Endothelial cell of umbilical vein (primary cell): ENCODE measurements at regions not wholly inside any gene's neighbourhood (a gene's known extent, or its start where the extent isn't known, plus 50 kb on each side); places are given as distances from the start of the nearest gene placed in this dataset.

Source experiments
- BruUV-seq: library from RNA; stranded (reverse); fragments of 400-500 nt; replicated peaks from 2 replicates; lab custom pipeline; 2021; lab: Mats Ljungman, UMichigan
- CTCF ChIA-PET: fragments of 300-600, 350-600 bp; sonication (Branson Sonifier 250); formaldehyde crosslinking; loops from one replicate; lab custom pipeline; 2021; ENCODE audit warnings: antibody characterized with exemption, inconsistent platforms; lab: Charles Lee
- POLR2A ChIA-PET: fragments of 300-600, 350-600 bp; sonication (Branson Sonifier 250); formaldehyde crosslinking; loops from one replicate; lab custom pipeline; 2021; ENCODE audit warnings: antibody characterized with exemption, inconsistent platforms; lab: Charles Lee
- DNase-seq: peaks from one replicate; pipeline ENCODE4 v3.0.0-alpha.2; 2011; ENCODE audit warnings: low read depth, low spot score
- FAIRE-seq: peaks from 2 replicates; lab custom pipeline; 2011; peaks lifted over from hg19 to GRCh38; lab: Jason Lieb, UNC
- H2AFZ ChIP-seq: 2 replicates; pipeline ENCODE4 v1.6.0; 2012; ENCODE audit warnings: low read depth, low read length, control low read depth, inconsistent platforms
- H3K27ac ChIP-seq: 2 replicates; pipeline ENCODE4 v1.5.1; 2011; ENCODE audit warnings: low read depth, mild to moderate bottlenecking, control low read depth, low read length, moderate library complexity; ENCODE audit not compliant: insufficient read depth
- H3K27me3 ChIP-seq, 2 experiments: 2 replicates each; pipeline versions ENCODE4 v1.6.0 to v1.6.1; 2011; ENCODE audit warnings: low read length in 2 of 2, mixed read lengths in 1 of 2; ENCODE audit not compliant: control insufficient read depth in 2 of 2, insufficient read depth in 2 of 2
- H3K36me3 ChIP-seq, 2 experiments: 2 replicates in 1 of 2; 3 replicates in 1 of 2; pipeline ENCODE4 v1.5.1; 2011; ENCODE audit warnings: low read length in 2 of 2, mild to moderate bottlenecking in 1 of 2, moderate library complexity in 1 of 2; ENCODE audit not compliant: control insufficient read depth in 2 of 2, insufficient read depth in 2 of 2; ENCODE audit errors: extremely low read depth in 1 of 2
- H3K4me1 ChIP-seq: 3 replicates; pipeline ENCODE4 v1.5.1; 2011; ENCODE audit warnings: mild to moderate bottlenecking, low read length; ENCODE audit not compliant: control insufficient read depth, insufficient read depth; ENCODE audit errors: extremely low read depth
- H3K4me2 ChIP-seq: 2 replicates; pipeline ENCODE4 v1.6.1; 2011; ENCODE audit warnings: low read length, control low read depth, mixed read lengths; ENCODE audit not compliant: insufficient read depth
- H3K4me3 ChIP-seq, 3 experiments: fragments of 200-600 bp in 1 of 3; sonication (generic), shearing (Covaris generic) in 1 of 3; replicated peaks in 1 of 3; 2 replicates each; pipeline ENCODE4 v1.5.1; 2011 to 2016; ENCODE audit warnings: control low read depth in 3 of 3, low read length in 3 of 3, mild to moderate bottlenecking in 2 of 3, inconsistent platforms in 1 of 3, low read depth in 1 of 3, moderate library complexity in 1 of 3; ENCODE audit not compliant: insufficient read depth in 1 of 3
- H3K79me2 ChIP-seq: 2 replicates; pipeline ENCODE4 v1.6.0; 2012; ENCODE audit warnings: low read length, inconsistent platforms; ENCODE audit not compliant: control insufficient read depth, insufficient read depth
- H3K9ac ChIP-seq: replicated peaks from 2 replicates; pipeline ENCODE3; 2011; ENCODE audit warnings: low read length, control low read depth; ENCODE audit not compliant: insufficient read depth; ENCODE audit errors: extremely low read depth
- H3K9me1 ChIP-seq: replicated peaks from 3 replicates; pipeline ENCODE4 v1.6.0; 2011; ENCODE audit warnings: mild to moderate bottlenecking, low read length; ENCODE audit not compliant: control insufficient read depth, insufficient read depth; ENCODE audit errors: extremely low read depth
- H3K9me3 ChIP-seq: replicated peaks from 2 replicates; pipeline ENCODE4 v1.5.1; 2012; ENCODE audit warnings: low read length, inconsistent platforms; ENCODE audit not compliant: control insufficient read depth, insufficient read depth
- H4K20me1 ChIP-seq: replicated peaks from 2 replicates; pipeline ENCODE3; 2011; ENCODE audit warnings: mild to moderate bottlenecking, low read length; ENCODE audit not compliant: control insufficient read depth, insufficient read depth; ENCODE audit errors: extremely low read depth
- EZH2 ChIP-seq: IDR thresholded peaks from 2 replicates; pipeline ENCODE4 v1.6.1; 2012; ENCODE audit warnings: borderline replicate concordance, low read depth, mild to moderate bottlenecking, moderate library complexity, low read length, inconsistent platforms; ENCODE audit not compliant: severe bottlenecking
- FOS ChIP-seq: IDR thresholded peaks from 2 replicates; pipeline ENCODE4 v1.6.1; 2011; ENCODE audit warnings: mild to moderate bottlenecking, low read length, moderate library complexity, borderline replicate concordance; ENCODE audit not compliant: insufficient read depth
- GATA2 ChIP-seq: IDR thresholded peaks from 2 replicates; pipeline ENCODE4 v1.7.0; 2011; ENCODE audit warnings: low read depth, mild to moderate bottlenecking, moderate library complexity, mixed read lengths, low read length; ENCODE audit not compliant: insufficient read length, insufficient read depth
- JUN ChIP-seq: IDR thresholded peaks from 2 replicates; pipeline ENCODE4 v1.6.1; 2011; ENCODE audit warnings: borderline replicate concordance, low read depth; ENCODE audit not compliant: insufficient read length, insufficient read depth
- MAX ChIP-seq: IDR thresholded peaks from 2 replicates; pipeline ENCODE4 v1.6.1; 2011; ENCODE audit not compliant: insufficient read depth, insufficient read length
- MYC ChIP-seq: IDR thresholded peaks from one replicate; pipeline ENCODE4 v1.6.1; 2011; ENCODE audit warnings: mild to moderate bottlenecking, low read depth, low read length
- POLR2A ChIP-seq: IDR thresholded peaks from 2 replicates; pipeline ENCODE4 v1.6.1; 2012; ENCODE audit warnings: low read depth, mild to moderate bottlenecking, control low read depth, low read length
- POLR2AphosphoS5 ChIP-seq: IDR thresholded peaks from 2 replicates; pipeline ENCODE4 v1.6.1; 2012; ENCODE audit warnings: low read depth, mild to moderate bottlenecking, control low read depth, low read length, moderate library complexity; ENCODE audit not compliant: insufficient read depth
- dilution Hi-C: fragments of 300-500 bp; cut with MboI; formaldehyde crosslinking; loops from one replicate; pipeline ENCODE4 v1.15.0; 2019; ENCODE audit warnings: low sequenced_read_pairs; ENCODE audit not compliant: extremely low pct_ligation_motif_present
- intact Hi-C: fragments of 100-400 bp; cut with micrococcal nuclease; formaldehyde crosslinking; loops from one replicate; pipeline ENCODE4 v1.10.0; 2022
- TF ChIP-seq, protein P1 (sequence below), 2 donors: IDR thresholded peaks; 1 replicate in 1 of 2; 2 replicates in 1 of 2; pipeline ENCODE4 v1.5.1; 2011; ENCODE audit warnings: low read length in 2 of 2, mild to moderate bottlenecking in 2 of 2, moderate library complexity in 2 of 2, control low read depth in 1 of 2, inconsistent platforms in 1 of 2, low read depth in 1 of 2; ENCODE audit not compliant: insufficient read depth in 1 of 2; ENCODE audit errors: extremely low read depth in 1 of 2

GRCh38 chr13:44267980-44268379 lies 105.6 kb upstream of the SERP2 start:
- Histone ChIP-seq H4K20me1 (no peaks in the 10 kb centered on the region), H3K79me2 (no peaks in the 10 kb centered on the region), H3K27ac (no peak overlapping the region), H3K27me3 (peaks cover 0 to 8% of the 10 kb centered on the region in 2 experiments), H3K36me3 (no peaks in the 10 kb centered on the region), H2AFZ (no peak overlapping the region), H3K4me2 (no peak overlapping the region), H3K9me3 (no peaks in the 10 kb centered on the region), H3K4me3 (no peak overlapping the region), H3K9ac (no peak overlapping the region), H3K4me1 (no peaks in the 10 kb centered on the region), H3K9me1 (no peaks in the 10 kb centered on the region)
- DNase-seq (no peak), FAIRE-seq (no peak)
- TF ChIP-seq MAX: no peak
- TF ChIP-seq, protein P1, sequence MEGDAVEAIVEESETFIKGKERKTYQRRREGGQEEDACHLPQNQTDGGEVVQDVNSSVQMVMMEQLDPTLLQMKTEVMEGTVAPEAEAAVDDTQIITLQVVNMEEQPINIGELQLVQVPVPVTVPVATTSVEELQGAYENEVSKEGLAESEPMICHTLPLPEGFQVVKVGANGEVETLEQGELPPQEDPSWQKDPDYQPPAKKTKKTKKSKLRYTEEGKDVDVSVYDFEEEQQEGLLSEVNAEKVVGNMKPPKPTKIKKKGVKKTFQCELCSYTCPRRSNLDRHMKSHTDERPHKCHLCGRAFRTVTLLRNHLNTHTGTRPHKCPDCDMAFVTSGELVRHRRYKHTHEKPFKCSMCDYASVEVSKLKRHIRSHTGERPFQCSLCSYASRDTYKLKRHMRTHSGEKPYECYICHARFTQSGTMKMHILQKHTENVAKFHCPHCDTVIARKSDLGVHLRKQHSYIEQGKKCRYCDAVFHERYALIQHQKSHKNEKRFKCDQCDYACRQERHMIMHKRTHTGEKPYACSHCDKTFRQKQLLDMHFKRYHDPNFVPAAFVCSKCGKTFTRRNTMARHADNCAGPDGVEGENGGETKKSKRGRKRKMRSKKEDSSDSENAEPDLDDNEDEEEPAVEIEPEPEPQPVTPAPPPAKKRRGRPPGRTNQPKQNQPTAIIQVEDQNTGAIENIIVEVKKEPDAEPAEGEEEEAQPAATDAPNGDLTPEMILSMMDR (IDR thresholded peaks at IDR 0.05; ENCODE audit: extremely low read depth in 1 of 2, insufficient read depth in 1 of 2, low read depth in 1 of 2, low read length in 2 of 2): no peak
- no peak for TF ChIP-seq POLR2A
- TF ChIP-seq JUN: no peak
- no peak for TF ChIP-seq MYC
- no peak for TF ChIP-seq FOS
- TF ChIP-seq GATA2: no peak
- TF ChIP-seq EZH2: no peak
- no peak for TF ChIP-seq POLR2AphosphoS5
- ChIA-PET POLR2A (no interaction called here), CTCF (interaction anchor here (0.6 to 1.2 kb wide), 2 partner anchors 105 to 167 kb away, joined by 3 to 4 read pairs; no protein-coding TSS in a partner anchor)
- dilution Hi-C loops (no loop called here), intact Hi-C loops (no loop called here)
- BruUV-seq: no TSS peak
